Vagina (tissue), 2 donors: ENCODE measurements at regions not wholly inside any gene's neighbourhood (a gene's known extent, or its start where the extent isn't known, plus 50 kb on each side); places are given as distances from the start of the nearest gene placed in this dataset.

ENCODE experiments used
- POLR2A ChIP-seq, 2 donors: fragments of 450-650 bp; IDR thresholded peaks; one replicate each; pipeline ENCODE4 v1.6.1; 2017; ENCODE audit warnings: antibody characterized with exemption in 2 of 2, mild to moderate bottlenecking in 2 of 2, moderate library complexity in 2 of 2
- TF ChIP-seq, protein P1 (sequence below), 3 experiments: fragments of 450-650 bp in 2 of 3; fragments of 200-600 bp in 1 of 3; sonication (generic) in 1 of 3; IDR thresholded peaks; one replicate each; pipeline ENCODE4 v1.5.1; 2017 to 2019; ENCODE audit warnings: antibody characterized with exemption in 3 of 3, mild to moderate bottlenecking in 2 of 3, moderate library complexity in 2 of 3

GRCh38 chr6:134424798-134425170, 106.9 kb upstream of the SGK1 start:
- TF ChIP-seq, protein P1, sequence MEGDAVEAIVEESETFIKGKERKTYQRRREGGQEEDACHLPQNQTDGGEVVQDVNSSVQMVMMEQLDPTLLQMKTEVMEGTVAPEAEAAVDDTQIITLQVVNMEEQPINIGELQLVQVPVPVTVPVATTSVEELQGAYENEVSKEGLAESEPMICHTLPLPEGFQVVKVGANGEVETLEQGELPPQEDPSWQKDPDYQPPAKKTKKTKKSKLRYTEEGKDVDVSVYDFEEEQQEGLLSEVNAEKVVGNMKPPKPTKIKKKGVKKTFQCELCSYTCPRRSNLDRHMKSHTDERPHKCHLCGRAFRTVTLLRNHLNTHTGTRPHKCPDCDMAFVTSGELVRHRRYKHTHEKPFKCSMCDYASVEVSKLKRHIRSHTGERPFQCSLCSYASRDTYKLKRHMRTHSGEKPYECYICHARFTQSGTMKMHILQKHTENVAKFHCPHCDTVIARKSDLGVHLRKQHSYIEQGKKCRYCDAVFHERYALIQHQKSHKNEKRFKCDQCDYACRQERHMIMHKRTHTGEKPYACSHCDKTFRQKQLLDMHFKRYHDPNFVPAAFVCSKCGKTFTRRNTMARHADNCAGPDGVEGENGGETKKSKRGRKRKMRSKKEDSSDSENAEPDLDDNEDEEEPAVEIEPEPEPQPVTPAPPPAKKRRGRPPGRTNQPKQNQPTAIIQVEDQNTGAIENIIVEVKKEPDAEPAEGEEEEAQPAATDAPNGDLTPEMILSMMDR (IDR thresholded peaks at IDR 0.05), result no peak
- TF ChIP-seq POLR2A (IDR thresholded peaks at IDR 0.05), result no peak
